Embryonic facial prominence (tissue), 1 donor: ENCODE measurements at regions not wholly inside any gene's neighbourhood (a gene's known extent, or its start where the extent isn't known, plus 50 kb on each side); places are given as distances from the start of the nearest gene placed in this dataset.

Experiments used
- DNase-seq: peaks from one replicate; pipeline ENCODE4 v3.0.0-alpha.2; 2016; ENCODE audit errors: extremely low spot score

DNA sequence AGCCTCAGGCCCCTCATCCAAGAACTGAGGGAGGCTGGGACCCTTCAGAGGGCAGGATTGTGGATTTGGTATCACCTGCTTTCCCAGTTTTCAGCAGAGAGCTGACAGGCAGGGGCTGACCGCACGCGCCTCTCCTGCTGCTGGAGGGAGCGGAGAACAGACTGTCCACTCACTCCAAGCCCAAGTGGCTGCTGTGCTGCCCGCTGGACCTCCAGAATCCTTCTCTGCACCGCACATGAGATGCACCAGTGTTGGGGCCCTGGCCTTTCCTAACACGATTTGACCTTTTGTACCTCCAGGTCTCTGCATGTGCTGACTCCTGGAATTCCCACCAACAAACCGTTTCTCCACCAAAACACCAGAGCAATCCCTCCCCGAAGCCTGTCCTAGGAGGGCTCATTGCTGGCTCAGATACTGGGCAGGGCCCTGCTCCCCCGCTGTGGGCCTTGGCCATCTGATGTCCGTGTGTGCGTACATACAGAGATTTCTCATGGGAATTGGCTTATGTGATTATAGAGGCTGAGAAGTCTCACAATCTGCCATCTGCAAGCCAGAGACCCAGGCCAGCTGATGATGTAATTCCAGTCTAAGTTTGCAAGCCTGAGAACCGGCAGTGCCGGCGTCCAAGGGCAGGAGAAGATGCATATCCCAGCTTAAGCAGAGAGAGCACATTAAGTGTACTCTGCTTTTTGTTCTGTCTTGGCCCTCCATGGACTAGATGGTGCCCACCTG lies 141.7 kb downstream of the GADD45G start:
- DNase-seq: no peak

DNA sequence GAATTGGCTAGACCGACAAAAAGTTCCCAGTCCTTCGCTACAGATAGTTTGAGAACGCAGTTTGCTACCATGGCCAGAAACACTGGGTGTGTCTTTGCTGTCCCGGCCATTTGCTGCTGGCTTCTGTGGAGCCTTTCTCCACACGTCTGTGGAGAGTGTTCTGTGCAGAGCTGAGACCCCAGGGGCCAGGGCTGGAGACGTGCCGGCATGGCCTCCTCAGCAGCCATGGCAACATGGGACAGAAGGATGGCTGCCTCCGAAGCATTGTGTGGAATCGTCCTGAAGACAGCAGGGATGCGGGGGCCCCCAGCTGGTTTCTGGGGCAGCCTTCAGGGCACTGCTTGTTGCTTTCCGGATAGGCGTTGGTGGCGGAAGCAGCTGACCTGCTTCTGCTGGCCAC lies 142.8 kb downstream of the GADD45G start:
- DNase-seq: no peak

- no peak for DNase-seq
Measured at GRCh38 chr9:89748021-89748670, 143.3 kb downstream of the GADD45G start.

DNA sequence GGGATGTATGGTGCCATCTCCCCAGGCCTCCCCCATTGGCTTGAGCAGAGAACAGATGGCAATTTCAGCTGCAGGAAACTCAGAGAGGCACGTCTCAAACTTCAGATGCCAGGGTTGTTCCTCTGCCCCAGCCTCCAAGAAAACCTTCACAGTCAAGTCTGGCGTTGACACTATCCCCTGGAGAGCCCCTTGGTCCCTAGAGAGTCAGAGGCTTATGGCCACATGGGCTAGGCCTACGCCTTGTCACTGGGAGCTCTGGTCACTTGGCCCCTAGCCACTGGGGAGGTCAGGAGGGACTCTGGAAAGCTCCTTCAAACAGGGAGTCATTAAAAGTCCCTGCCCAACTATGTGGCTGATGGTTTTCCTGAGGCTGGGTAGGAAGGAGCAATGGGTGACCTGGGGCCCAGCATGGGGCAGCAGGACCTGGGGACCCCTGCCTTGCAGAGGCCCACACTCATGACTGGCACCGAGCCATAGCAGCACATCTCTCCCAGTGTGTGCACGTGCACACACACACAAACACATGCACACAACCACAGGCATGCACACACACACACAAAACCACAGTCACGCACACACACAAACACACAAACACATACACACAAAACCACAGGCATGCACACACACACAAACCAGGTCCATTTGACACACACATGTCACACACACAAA lies 144.2 kb downstream of the GADD45G start:
- no peak for DNase-seq

DNA sequence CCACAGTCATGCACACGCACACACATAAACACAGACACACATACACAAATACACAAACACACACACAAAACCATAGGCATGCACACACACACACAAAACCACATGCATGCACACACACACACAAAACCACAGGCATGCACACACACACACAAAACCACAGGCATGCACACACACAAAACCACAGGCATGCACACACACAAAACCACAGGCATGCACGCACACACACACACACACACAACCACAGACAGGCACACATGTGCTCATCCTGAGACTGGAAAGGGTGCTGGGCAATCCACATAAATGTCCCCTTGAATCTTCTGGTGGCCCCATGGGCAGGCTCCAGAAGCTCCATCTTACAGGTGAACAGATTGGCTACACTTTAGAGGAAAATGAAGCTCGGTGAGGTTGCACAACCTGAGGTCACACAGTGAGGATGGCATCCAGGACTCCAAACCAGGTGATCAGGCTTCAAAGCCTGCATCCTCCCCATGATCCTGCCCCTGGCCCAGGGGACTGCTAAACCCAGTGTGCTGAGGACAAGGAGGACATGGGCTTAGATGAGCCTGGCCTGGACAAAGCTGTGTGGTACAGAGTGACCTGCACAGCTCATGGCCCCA lies 144.8 kb downstream of the GADD45G start:
- DNase-seq: no peak

- no peak for DNase-seq
Measured at GRCh38 chr9:89750117-89750791, 145.4 kb downstream of the GADD45G start.

- no peak for DNase-seq
Measured at GRCh38 chr9:89751079-89751825, 146.4 kb downstream of the GADD45G start.

DNA sequence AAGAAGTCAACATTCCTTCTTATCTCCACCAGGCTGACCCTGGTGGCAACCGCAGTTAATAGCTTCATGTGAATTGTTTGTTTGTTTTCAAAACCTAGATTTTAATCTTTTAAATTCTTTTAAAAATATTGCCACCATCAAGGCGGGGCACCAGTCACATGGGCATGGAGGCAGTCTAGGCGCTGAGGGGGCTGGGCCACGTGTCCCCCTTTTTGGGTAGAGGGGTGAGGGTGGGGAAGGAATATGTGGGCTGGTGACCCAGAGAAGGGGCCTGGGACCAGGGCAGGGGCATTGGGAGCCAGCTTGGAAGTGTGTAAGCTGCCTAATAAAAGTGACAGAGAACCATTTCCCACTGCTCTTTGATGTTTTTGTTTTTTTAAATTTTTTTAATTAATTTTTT lies 147.3 kb downstream of the GADD45G start:
- no peak for DNase-seq

DNA sequence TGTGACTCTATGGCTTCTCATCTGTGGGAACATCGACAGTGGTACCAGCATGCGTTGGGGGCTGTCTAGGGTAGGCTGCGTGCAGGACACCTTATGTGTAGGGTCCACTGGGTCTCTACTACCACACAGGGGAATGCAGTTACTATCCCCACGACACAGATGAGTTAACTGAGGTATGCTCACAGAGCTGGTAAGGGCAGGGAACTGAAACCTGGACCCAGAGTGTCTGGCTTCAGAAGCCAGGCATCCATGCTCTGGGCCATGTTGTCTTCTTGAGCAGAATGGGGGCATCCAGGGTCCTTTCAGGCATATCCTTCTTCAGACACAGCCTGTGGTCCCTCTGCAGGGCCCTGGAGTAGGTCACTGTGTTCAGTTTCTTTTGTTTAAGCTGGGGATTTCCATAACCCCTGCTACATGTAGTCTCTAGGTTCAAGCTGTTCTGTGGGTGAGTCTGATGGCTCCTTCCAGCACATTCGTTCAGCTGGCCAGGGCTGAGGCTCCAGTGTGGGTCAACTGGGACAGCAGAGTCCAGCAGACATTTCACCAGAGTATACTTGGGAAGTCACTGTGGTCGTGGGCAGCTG lies 148.8 kb downstream of the GADD45G start:
- DNase-seq: no peak

DNA sequence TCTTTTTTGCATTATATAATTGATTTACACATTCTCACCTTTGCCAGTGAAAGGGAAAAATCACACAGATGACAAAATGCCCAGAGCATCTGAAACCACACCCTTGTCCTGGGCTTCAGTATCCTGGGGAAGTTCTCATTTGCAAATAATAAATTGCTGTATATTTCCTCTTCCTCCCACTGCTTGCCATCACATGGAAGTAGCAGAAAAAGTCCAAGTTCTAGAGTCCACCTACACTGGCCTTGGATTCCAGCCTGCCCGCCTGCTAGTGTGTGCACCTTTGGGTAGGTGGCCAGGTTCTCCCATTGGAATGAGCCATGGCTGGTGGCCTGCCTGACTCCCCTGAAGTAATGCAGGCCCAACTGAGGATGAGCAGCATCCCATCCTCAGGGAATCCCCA lies 149.4 kb downstream of the GADD45G start:
- DNase-seq: no peak

DNA sequence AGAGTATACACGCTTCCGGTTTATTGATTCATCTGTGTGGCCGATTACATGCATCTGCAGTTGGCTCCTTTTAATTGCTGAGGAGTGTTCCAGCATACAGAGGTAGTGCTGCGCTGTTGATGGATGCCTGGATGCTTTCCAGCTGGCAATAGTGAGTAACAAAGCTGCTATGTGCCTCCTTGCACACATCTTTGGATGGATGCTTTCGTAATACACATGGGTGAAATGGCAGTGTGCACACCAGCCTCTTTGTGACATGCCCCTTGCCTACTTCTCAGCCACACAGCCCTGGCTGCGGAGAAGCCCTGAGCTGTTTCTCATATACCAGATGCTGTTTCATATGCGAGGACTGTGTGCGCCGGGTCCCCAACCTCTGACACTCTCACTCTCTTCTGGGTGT lies 151.0 kb downstream of the GADD45G start:
- no peak for DNase-seq

GRCh38 chr9:89756891-89757537 lies 152.2 kb downstream of the GADD45G start:
- DNase-seq: no peak

DNA sequence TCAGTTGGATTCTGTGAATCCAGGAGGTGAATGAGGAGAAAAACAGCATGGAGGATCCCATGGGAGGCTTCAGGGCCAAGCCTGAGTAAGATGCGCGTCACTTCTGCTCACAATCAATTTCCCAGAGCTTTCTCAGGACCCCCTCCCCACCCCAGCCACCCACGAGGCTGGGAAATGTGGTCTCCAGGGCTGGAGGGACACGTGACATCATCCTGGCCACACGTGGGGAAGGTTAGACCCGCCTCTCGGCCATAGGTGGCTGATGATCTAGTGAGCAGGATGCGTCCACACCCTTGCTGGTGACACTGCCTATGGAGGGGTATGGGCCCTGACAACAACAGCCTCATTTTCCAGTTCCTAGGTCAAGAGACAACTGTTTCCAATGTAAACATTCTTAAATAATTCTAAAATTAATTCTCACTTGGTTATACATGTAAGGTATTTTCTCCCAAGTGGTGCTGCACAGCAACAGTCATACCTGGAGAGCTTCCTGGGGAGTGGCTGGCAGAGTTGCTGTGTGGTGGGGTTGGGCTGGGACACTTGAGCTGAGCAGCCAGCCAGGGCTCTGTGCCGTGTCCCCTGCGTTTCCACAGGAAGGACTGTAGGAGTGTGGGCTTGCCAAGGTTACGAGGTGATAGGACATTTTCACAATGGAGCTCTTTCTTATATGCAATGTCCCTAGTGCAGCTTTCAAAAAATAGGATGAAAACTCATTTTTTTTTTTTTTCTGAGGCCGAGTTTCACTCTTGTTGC lies 153.1 kb downstream of the GADD45G start:
- no peak for DNase-seq

GRCh38 chr9:89759572-89759971 lies 154.8 kb downstream of the GADD45G start:
- DNase-seq: no peak

GRCh38 chr9:89760123-89760522 lies 155.3 kb downstream of the GADD45G start:
- DNase-seq: no peak

- no peak for DNase-seq
Measured at GRCh38 chr9:89764217-89764616, 159.4 kb downstream of the GADD45G start.

DNA sequence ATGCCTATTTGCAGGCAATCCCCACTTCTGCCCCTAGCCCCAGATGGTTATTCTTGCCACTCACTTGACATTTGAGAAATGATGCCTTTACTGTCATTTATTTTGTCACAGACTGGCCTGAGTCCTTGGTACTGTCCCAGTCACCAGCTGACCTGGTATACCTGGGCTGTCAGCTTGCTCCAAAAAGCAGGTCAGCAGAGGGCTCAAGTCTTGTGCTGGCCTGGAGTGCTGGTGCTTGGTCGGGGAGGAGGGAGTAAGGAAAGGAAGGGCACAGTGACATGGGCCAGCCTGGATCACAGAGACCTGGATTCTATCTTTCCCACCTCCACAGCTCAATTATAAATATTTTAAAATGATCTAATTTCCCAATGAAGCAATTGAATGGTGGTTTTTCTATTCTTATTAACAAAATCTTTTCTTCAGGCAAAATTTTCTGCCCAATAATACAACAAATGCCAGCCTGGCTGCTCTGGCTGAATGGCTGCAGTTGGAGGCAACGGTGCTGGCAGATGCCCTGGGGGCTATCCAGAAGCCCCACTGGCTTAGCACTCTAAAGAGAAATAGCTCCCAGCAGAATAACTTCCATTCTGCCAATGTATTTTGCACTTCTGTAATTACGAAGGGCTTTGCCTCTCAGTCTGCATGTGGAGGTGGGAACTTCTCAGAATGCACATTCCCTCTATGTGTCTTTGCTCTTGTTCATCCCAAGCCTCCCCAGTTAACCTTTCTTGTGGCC lies 160.6 kb downstream of the GADD45G start:
- DNase-seq: no peak

DNA sequence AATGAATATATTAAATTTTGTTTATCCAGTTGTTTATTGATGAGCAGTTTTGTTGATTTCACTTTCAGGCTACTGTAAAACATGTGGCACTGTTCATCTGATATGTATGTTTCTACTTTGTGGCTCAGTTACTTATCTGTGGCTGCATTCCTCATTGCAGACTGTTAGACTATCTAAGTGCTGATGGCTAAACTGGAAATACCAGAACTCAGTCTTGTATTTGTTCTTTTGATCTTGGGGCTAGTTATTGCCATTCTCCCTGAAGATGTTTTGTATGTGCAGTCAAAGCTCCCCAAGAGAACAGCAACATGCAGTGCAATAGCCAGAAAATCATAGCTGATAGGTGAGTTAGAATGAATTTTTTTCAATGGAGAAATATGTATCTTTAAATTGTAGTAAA lies 162.2 kb downstream of the GADD45G start:
- DNase-seq: no peak

DNA sequence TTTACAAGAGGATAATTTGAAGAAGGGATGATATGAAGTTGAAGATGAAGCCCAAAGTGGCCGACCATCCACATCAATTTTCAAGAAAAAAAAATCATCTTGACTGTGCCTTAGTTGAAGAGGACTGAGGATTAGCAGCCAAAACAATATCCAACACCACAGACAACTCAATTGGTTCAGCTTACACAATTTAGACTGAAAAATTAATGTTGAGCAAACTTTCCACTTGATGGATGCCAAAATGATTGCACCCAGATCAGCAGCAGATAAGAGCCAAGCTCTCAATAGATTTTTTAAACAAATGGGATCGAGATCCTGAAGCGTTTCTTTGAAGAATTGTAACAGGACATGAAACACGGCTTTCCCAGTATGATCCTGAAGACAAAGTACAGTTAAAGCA lies 163.2 kb downstream of the GADD45G start:
- DNase-seq: no peak
